GM12878 (cell line): ENCODE measurements at regions not wholly inside any gene's neighbourhood (a gene's known extent, or its start where the extent isn't known, plus 50 kb on each side); places are given as distances from the start of the nearest gene placed in this dataset.

Source experiments
- CREB1 ChIP-seq: IDR thresholded peaks from 2 replicates; pipeline ENCODE4 v1.6.1; 2012; ENCODE audit warnings: low read depth, mild to moderate bottlenecking, inconsistent platforms
- MAX ChIP-seq: IDR thresholded peaks from 2 replicates; pipeline ENCODE4 v1.6.1; 2012; ENCODE audit warnings: low read depth, low read length, improper control_type of control experiment
- POLR2AphosphoS5 ChIP-seq: IDR thresholded peaks from 2 replicates; pipeline ENCODE4 v1.6.1; 2011; ENCODE audit warnings: mild to moderate bottlenecking, low read length, inconsistent platforms
- TAF1 ChIP-seq: IDR thresholded peaks from 2 replicates; pipeline ENCODE4 v1.6.1; 2011; ENCODE audit warnings: mild to moderate bottlenecking, low read depth, low read length, borderline replicate concordance
- TF ChIP-seq, protein P1 (sequence below), 3 experiments: IDR thresholded peaks in 2 of 3; conservative IDR thresholded peaks in 1 of 3; 2 replicates each; pipeline ENCODE4 v1.5.1; 2011; ENCODE audit warnings: low read depth in 3 of 3, low read length in 3 of 3, mild to moderate bottlenecking in 3 of 3, control low read depth in 2 of 3, moderate library complexity in 2 of 3, inconsistent platforms in 1 of 3, mixed read lengths in 1 of 3; ENCODE audit not compliant: control insufficient read depth in 2 of 3, insufficient read depth in 1 of 3; ENCODE audit errors: extremely low read depth in 1 of 3

DNA sequence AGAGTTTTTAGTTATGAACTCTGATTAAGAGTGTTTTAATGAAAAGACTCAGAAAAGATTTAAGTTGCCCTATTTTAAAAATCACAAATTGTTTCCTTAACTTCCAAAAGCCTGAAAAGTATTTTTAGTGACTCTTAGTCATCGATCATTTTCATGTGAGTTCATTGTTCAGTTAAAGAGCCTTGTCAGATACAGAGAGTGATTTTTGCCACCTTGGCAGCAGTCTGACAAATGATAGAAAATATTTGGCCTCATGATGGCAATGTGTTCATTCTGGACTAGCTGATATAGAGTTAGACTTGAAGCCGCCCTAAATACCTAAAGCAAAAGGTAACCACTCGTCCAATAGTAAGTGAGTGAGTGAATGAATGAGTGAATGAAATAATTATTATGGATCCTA, 225.8 kb downstream of the CPS1 start:
- TF ChIP-seq MAX (no peak), TAF1 (no peak), POLR2AphosphoS5 (no peak), CREB1 (no peak)
- TF ChIP-seq, protein P1, sequence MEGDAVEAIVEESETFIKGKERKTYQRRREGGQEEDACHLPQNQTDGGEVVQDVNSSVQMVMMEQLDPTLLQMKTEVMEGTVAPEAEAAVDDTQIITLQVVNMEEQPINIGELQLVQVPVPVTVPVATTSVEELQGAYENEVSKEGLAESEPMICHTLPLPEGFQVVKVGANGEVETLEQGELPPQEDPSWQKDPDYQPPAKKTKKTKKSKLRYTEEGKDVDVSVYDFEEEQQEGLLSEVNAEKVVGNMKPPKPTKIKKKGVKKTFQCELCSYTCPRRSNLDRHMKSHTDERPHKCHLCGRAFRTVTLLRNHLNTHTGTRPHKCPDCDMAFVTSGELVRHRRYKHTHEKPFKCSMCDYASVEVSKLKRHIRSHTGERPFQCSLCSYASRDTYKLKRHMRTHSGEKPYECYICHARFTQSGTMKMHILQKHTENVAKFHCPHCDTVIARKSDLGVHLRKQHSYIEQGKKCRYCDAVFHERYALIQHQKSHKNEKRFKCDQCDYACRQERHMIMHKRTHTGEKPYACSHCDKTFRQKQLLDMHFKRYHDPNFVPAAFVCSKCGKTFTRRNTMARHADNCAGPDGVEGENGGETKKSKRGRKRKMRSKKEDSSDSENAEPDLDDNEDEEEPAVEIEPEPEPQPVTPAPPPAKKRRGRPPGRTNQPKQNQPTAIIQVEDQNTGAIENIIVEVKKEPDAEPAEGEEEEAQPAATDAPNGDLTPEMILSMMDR (IDR thresholded peaks at IDR 0.05 in 2 of 3, conservative IDR thresholded peaks at IDR 0.05 in 1 of 3; ENCODE audit: control insufficient read depth in 2 of 3, extremely low read depth in 1 of 3, insufficient read depth in 1 of 3, low read depth in 3 of 3, low read length in 3 of 3) = no peak
